ENCODE measurements at regions not wholly inside any gene's neighbourhood (a gene's known extent, or its start where the extent isn't known, plus 50 kb on each side); places are given as distances from the start of the nearest gene placed in this dataset.
"Not testable (repeated sequence)": the region's sequence is repeated elsewhere in the genome, so short reads cannot be mapped to it uniquely, and the experiment has no call there.

GRCh38 chr10:21125471-21126228 is 228.5 kb upstream of the NEBL start:
- no peak for DNase-seq

- DNase-seq, result no peak
These were observed 225.8 kb upstream of the NEBL start for GRCh38 chr10:21122907-21123306.

- DNase-seq, result not testable (repeated sequence)
These were observed 224.7 kb upstream of the NEBL start for GRCh38 chr10:21121822-21122221.

GRCh38 chr10:21114683-21115082 is 217.6 kb upstream of the NEBL start:
- DNase-seq, result no peak

GRCh38 chr10:21110358-21110757 is 213.2 kb upstream of the NEBL start:
- no peak for DNase-seq

GRCh38 chr10:21106931-21107330 is 209.8 kb upstream of the NEBL start:
- DNase-seq, result not testable (repeated sequence)

GRCh38 chr10:21105331-21105730 is 208.2 kb upstream of the NEBL start:
- not testable (repeated sequence) for DNase-seq

- DNase-seq, result no peak
These were observed 203.9 kb upstream of the NEBL start for GRCh38 chr10:21100871-21101514.

- no peak for DNase-seq
These were observed 203.1 kb upstream of the NEBL start for GRCh38 chr10:21100190-21100589.

GRCh38 chr10:21099291-21100062 is 202.4 kb upstream of the NEBL start:
- DNase-seq, result no peak

GRCh38 chr10:21097926-21098355 is 200.8 kb upstream of the NEBL start:
- DNase-seq, result no peak

GRCh38 chr10:21095494-21096055 is 198.5 kb upstream of the NEBL start:
- no peak for DNase-seq

GRCh38 chr10:21095073-21095472 is 198.0 kb upstream of the NEBL start:
- DNase-seq, result no peak

GRCh38 chr10:21092683-21093524 is 195.8 kb upstream of the NEBL start:
- DNase-seq, result no peak

- DNase-seq, result no peak
These were observed 193.5 kb upstream of the NEBL start for GRCh38 chr10:21090609-21091082.

GRCh38 chr10:21087476-21087875 is 190.4 kb upstream of the NEBL start:
- DNase-seq, result no peak

- no peak for DNase-seq
These were observed 187.6 kb upstream of the NEBL start for GRCh38 chr10:21084700-21085099.

GRCh38 chr10:21083861-21084260 is 186.8 kb upstream of the NEBL start:
- DNase-seq, result no peak

GRCh38 chr10:21082206-21082605 is 185.1 kb upstream of the NEBL start:
- DNase-seq, result no peak

GRCh38 chr10:21080261-21080660 is 183.2 kb upstream of the NEBL start:
- no peak for DNase-seq

- no peak for DNase-seq
These were observed 182.2 kb upstream of the NEBL start for GRCh38 chr10:21079330-21079658.
